HUDEP-2 (cell line): ENCODE measurements at regions not wholly inside any gene's neighbourhood (a gene's known extent, or its start where the extent isn't known, plus 50 kb on each side); places are given as distances from the start of the nearest gene placed in this dataset.
"Not testable (repeated sequence)": the region's sequence is repeated elsewhere in the genome, so short reads cannot be mapped to it uniquely, and the experiment has no call there.

Experiments used
- DNase-seq, 76 experiments: peaks; one replicate each; lab custom pipeline; 2025; ENCODE audit not compliant: unreplicated experiment in 76 of 76; lab: John Stamatoyannopoulos, UW

- DNase-seq, result not testable (repeated sequence)
Measured at GRCh38 chr2:90359887-90360730, 1668.6 kb downstream of the RPIA start.

- DNase-seq, result not testable (repeated sequence)
Measured at GRCh38 chr2:90360731-90361035, 1669.2 kb downstream of the RPIA start.
